ENCODE measurements at regions not wholly inside any gene's neighbourhood (a gene's known extent, or its start where the extent isn't known, plus 50 kb on each side); places are given as distances from the start of the nearest gene placed in this dataset.

DNA sequence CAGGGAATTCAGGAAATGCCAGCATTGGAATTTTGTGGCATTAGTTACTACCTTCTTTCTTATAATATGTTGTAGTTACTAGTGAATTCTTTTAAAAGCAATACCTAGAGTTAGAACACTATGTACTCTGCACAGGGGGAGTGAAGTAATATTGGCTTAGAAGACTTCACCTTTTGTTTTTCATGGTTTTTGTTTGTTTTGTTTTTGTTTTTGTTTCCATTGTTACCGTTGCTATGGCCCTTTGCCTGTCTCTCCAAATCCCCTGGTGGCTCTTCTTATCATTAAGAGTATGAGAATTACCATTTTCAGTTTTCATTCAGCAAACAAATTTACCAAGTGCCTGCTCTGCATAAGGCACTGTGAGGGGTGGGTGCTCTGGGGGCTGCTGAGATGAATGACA lies 160.1 kb downstream of the HAUS1 start:
- TF ChIP-seq CTCF (conservative IDR thresholded peaks at IDR 0.05; ENCODE audit: low read depth, low read length) (no peak), EZH2 (IDR thresholded peaks at IDR 0.05; ENCODE audit: low read length, unreplicated experiment) (no peak), EZH2phosphoT487 (IDR thresholded peaks at IDR 0.05; ENCODE audit: borderline replicate concordance, low read length) (no peak)
- Histone ChIP-seq H3K79me2 (ENCODE audit: low read length) (peaks cover 11% of the 10 kb centered on the region), H3K9ac (ENCODE audit: low read length) (no peak overlapping the region), H3K4me3 (ENCODE audit: low read length) (no peak overlapping the region), H3K9me3 (ENCODE audit: low read length) (no peaks in the 10 kb centered on the region), H3K27ac (ENCODE audit: low read length) (no peak overlapping the region), H3K36me3 (ENCODE audit: low read depth, low read length) (no peaks in the 10 kb centered on the region), H3K4me1 (ENCODE audit: insufficient read depth, low read length) (peaks cover 19% of the 10 kb centered on the region), H3K9me2 (replicated peaks; ENCODE audit: low read length) (no peaks in the 10 kb centered on the region), H3F3A (ENCODE audit: low read length, unreplicated experiment) (no peaks in the 10 kb centered on the region), H2AFZ (ENCODE audit: low read length) (no peak overlapping the region), H4K20me1 (ENCODE audit: low read length) (no peaks in the 10 kb centered on the region), H3K27me3 (ENCODE audit: low read length) (no peaks in the 10 kb centered on the region), H3K4me2 (ENCODE audit: low read length) (no peak overlapping the region)
- intact Hi-C loops (cut with micrococcal nuclease) = loop anchor here (10.0 kb wide), 1 partner anchor 279 kb away; no protein-coding TSS in a partner anchor
- ATAC-seq = no peak
- ChIA-PET POLR2A (ENCODE audit: unreplicated experiment) (no interaction called here), CTCF (no interaction called here)
- BruUV-seq (replicated peaks) = no TSS peak
- DNase-seq = no peak

- TF ChIP-seq EZH2 (IDR thresholded peaks at IDR 0.05; ENCODE audit: low read length, unreplicated experiment) (no peak), CTCF (conservative IDR thresholded peaks at IDR 0.05; ENCODE audit: low read depth, low read length) (no peak), EZH2phosphoT487 (IDR thresholded peaks at IDR 0.05; ENCODE audit: borderline replicate concordance, low read length) (no peak)
- no TSS peak for BruUV-seq (replicated peaks)
- intact Hi-C loops (cut with micrococcal nuclease) = loop anchor here (10.0 kb wide), 1 partner anchor 281 kb away; no protein-coding TSS in a partner anchor
- H3K79me2 ChIP-seq (ENCODE audit: low read length) = peaks cover 11% of the 10 kb centered on the region
- H2AFZ ChIP-seq (ENCODE audit: low read length) = no peak overlapping the region
- no peak overlapping the region for H3K4me2 ChIP-seq (ENCODE audit: low read length)
- no peaks in the 10 kb centered on the region for H3F3A ChIP-seq (ENCODE audit: low read length, unreplicated experiment)
- DNase-seq (no peak), ATAC-seq (no peak)
- no peaks in the 10 kb centered on the region for H3K9me3 ChIP-seq (ENCODE audit: low read length)
- no peaks in the 10 kb centered on the region for H4K20me1 ChIP-seq (ENCODE audit: low read length)
- no peaks in the 10 kb centered on the region for H3K36me3 ChIP-seq (ENCODE audit: low read depth, low read length)
- POLR2A ChIA-PET (ENCODE audit: unreplicated experiment) = no interaction called here
- no peaks in the 10 kb centered on the region for H3K9me2 ChIP-seq (replicated peaks; ENCODE audit: low read length)
- no peak overlapping the region for H3K4me3 ChIP-seq (ENCODE audit: low read length)
- CTCF ChIA-PET = no interaction called here
- no peaks in the 10 kb centered on the region for H3K27me3 ChIP-seq (ENCODE audit: low read length)
- no peak overlapping the region for H3K9ac ChIP-seq (ENCODE audit: low read length)
- no peak overlapping the region for H3K27ac ChIP-seq (ENCODE audit: low read length)
- peaks cover 12% of the 10 kb centered on the region for H3K4me1 ChIP-seq (ENCODE audit: insufficient read depth, low read length)
These were observed 161.3 kb downstream of the HAUS1 start for GRCh38 chr18:46265196-46266156.

DNA sequence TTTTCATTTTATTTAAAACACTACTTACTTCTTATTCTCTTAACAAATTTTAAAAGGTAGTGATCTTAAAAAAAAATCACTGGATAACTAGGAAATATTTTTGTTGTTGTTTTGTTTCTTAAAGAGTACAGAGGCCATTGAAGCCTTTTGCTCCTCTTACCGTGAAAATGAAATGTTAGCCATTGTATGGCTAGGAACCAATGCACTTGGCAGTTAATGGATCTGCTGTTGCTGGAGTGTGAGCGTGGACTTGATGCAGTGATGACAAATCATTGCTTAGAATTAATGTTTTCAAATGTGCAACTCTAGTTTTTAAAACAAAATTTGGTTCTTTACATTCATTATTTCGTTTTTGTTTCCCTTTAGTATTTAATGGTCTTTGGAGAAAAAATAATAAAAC lies 162.3 kb downstream of the HAUS1 start:
- no peak for DNase-seq
- H2AFZ ChIP-seq (ENCODE audit: low read length) = no peak overlapping the region
- H3K27ac ChIP-seq (ENCODE audit: low read length) = no peak overlapping the region
- H3K79me2 ChIP-seq (ENCODE audit: low read length) = peaks cover 5% of the 10 kb centered on the region
- ChIA-PET POLR2A (ENCODE audit: unreplicated experiment) (no interaction called here), CTCF (no interaction called here)
- H3F3A ChIP-seq (ENCODE audit: low read length, unreplicated experiment) = no peaks in the 10 kb centered on the region
- no peaks in the 10 kb centered on the region for H3K36me3 ChIP-seq (ENCODE audit: low read depth, low read length)
- no peak overlapping the region for H3K4me3 ChIP-seq (ENCODE audit: low read length)
- no peaks in the 10 kb centered on the region for H3K27me3 ChIP-seq (ENCODE audit: low read length)
- ATAC-seq = no peak
- intact Hi-C loops (cut with micrococcal nuclease) = loop anchor here (10.0 kb wide), 1 partner anchor 282 kb away; no protein-coding TSS in a partner anchor
- H3K4me1 ChIP-seq (ENCODE audit: insufficient read depth, low read length) = peaks cover 2% of the 10 kb centered on the region
- H3K9ac ChIP-seq (ENCODE audit: low read length) = no peak overlapping the region
- no TSS peak for BruUV-seq (replicated peaks)
- no peaks in the 10 kb centered on the region for H3K9me3 ChIP-seq (ENCODE audit: low read length)
- no peaks in the 10 kb centered on the region for H4K20me1 ChIP-seq (ENCODE audit: low read length)
- no peaks in the 10 kb centered on the region for H3K9me2 ChIP-seq (replicated peaks; ENCODE audit: low read length)
- no peak overlapping the region for H3K4me2 ChIP-seq (ENCODE audit: low read length)
- TF ChIP-seq EZH2phosphoT487 (IDR thresholded peaks at IDR 0.05; ENCODE audit: borderline replicate concordance, low read length) (no peak), EZH2 (IDR thresholded peaks at IDR 0.05; ENCODE audit: low read length, unreplicated experiment) (no peak), CTCF (conservative IDR thresholded peaks at IDR 0.05; ENCODE audit: low read depth, low read length) (no peak)
